ENCODE measurements at regions not wholly inside any gene's neighbourhood (a gene's known extent, or its start where the extent isn't known, plus 50 kb on each side); places are given as distances from the start of the nearest gene placed in this dataset.

- no peaks in the 10 kb centered on the region for H3K36me3 ChIP-seq (ENCODE audit: insufficient read depth in 1 of 2, low read depth in 1 of 2)
- TF ChIP-seq CTCF (IDR thresholded peaks at IDR 0.05): no peak
- no peaks in the 10 kb centered on the region for H3K27me3 ChIP-seq (ENCODE audit: insufficient read depth in 3 of 3, low read length in 2 of 3)
- DNase-seq (no peak), ATAC-seq (no peak)
- H3K9me3 ChIP-seq: peaks cover 1% of the 10 kb centered on the region
- intact Hi-C loops (cut with DNase I): no loop called here
- H3K4me3 ChIP-seq: no peak overlapping the region
- 41 to 72% (median 67%) methylated on average over 2 of the region's 2 CpGs for WGBS, 3 donors
- peaks cover 18% of the 10 kb centered on the region for H3K4me1 ChIP-seq
- peak overlapping the region; percentile 52 for H3K27ac ChIP-seq
These were observed 97.5 kb upstream of the COPS8 start for GRCh38 chr2:236988216-236988615.

- peak overlapping the region; percentile 52 for H3K27ac ChIP-seq
- peak; percentile 76 to 92 for DNase-seq
These were observed 96.7 kb upstream of the COPS8 start for GRCh38 chr2:236988690-236989624.

GRCh38 chr2:236990552-236990951 lies 95.1 kb upstream of the COPS8 start:
- no peaks in the 10 kb centered on the region for H3K9me3 ChIP-seq
- no peak overlapping the region for H3K27ac ChIP-seq
- no peaks in the 10 kb centered on the region for H3K27me3 ChIP-seq (ENCODE audit: insufficient read depth in 3 of 3, low read length in 2 of 3)
- no peak for ATAC-seq
- no peak overlapping the region for H3K4me3 ChIP-seq
- no peak for TF ChIP-seq CTCF (IDR thresholded peaks at IDR 0.05)
- WGBS, 3 donors: 61 to 92% (median 84%) methylated on average over 2 of the region's 2 CpGs
- no peaks in the 10 kb centered on the region for H3K36me3 ChIP-seq (ENCODE audit: insufficient read depth in 1 of 2, low read depth in 1 of 2)
- no peak for DNase-seq
- peaks cover 18% of the 10 kb centered on the region for H3K4me1 ChIP-seq
- intact Hi-C loops (cut with DNase I): no loop called here

More at GRCh38 chr2:236988690-236989624, 96.7 kb upstream of the COPS8 start:
- TF ChIP-seq CTCF (IDR thresholded peaks at IDR 0.05): no peak
- Histone ChIP-seq H3K4me3 (no peak overlapping the region), H3K4me1 (peaks cover 18% of the 10 kb centered on the region), H3K9me3 (no peaks in the 10 kb centered on the region), H3K27me3 (ENCODE audit: insufficient read depth in 3 of 3, low read length in 2 of 3) (no peaks in the 10 kb centered on the region), H3K36me3 (ENCODE audit: insufficient read depth in 1 of 2, low read depth in 1 of 2) (no peaks in the 10 kb centered on the region)
- ATAC-seq: peak; percentile 89 to 94 (median 92)
- WGBS, 3 donors: 10 to 20% (median 15%) methylated on average over 16 of the region's 16 CpGs
- intact Hi-C loops (cut with DNase I): no loop called here

- Histone ChIP-seq H3K36me3 (ENCODE audit: insufficient read depth in 1 of 2, low read depth in 1 of 2) (no peaks in the 10 kb centered on the region), H3K27me3 (ENCODE audit: insufficient read depth in 3 of 3, low read length in 2 of 3) (no peaks in the 10 kb centered on the region), H3K4me1 (peaks cover 18% of the 10 kb centered on the region), H3K9me3 (no peaks in the 10 kb centered on the region), H3K4me3 (no peak overlapping the region), H3K27ac (no peak overlapping the region)
- no peak for TF ChIP-seq CTCF (IDR thresholded peaks at IDR 0.05)
- 98 to 100% (median 100%) methylated on average over 1 of the region's 1 CpG for WGBS, 3 donors
- DNase-seq (no peak), ATAC-seq (no peak)
- intact Hi-C loops (cut with DNase I): no loop called here
These were observed 93.8 kb upstream of the COPS8 start for GRCh38 chr2:236991874-236992273.

All from psoas muscle (tissue), 7 donors.